K562 (cell line): ENCODE measurements at regions not wholly inside any gene's neighbourhood (a gene's known extent, or its start where the extent isn't known, plus 50 kb on each side); places are given as distances from the start of the nearest gene placed in this dataset.

Experiments used
- EP400 ChIP-seq: fragments of 450-650 bp; IDR thresholded peaks from 2 replicates; pipeline ENCODE4 v1.6.1; 2017; ENCODE audit warnings: antibody characterized with exemption, mild to moderate bottlenecking, moderate library complexity
- EZH2 ChIP-seq: IDR thresholded peaks from 2 replicates; pipeline ENCODE4 v1.6.1; 2012; ENCODE audit warnings: low read depth, mild to moderate bottlenecking, inconsistent platforms, low read length, borderline replicate concordance
- HOXB6 ChIP-seq: fragments of 250-450 bp; sonication (Bioruptor Pico); IDR thresholded peaks from 2 replicates; pipeline ENCODE4 v1.5.1; 2022; ENCODE audit warnings: mild to moderate bottlenecking, borderline replicate concordance
- KLF10 ChIP-seq: fragments of 250-450 bp; sonication (Bioruptor Pico); IDR thresholded peaks from 2 replicates; pipeline ENCODE4 v1.6.1; 2021; ENCODE audit warnings: matching md5 sums
- NR4A1 ChIP-seq, 2 experiments: fragments of 250-450 bp in 1 of 2; fragments of 450-650 bp in 1 of 2; sonication (Bioruptor Pico) in 1 of 2; IDR thresholded peaks; 2 replicates each; pipeline versions ENCODE4 v1.4.0 to v1.6.1; 2016 to 2020; ENCODE audit warnings: mild to moderate bottlenecking in 2 of 2, missing compliant biosample characterization in 1 of 2, missing genetic modification characterization in 1 of 2, moderate library complexity in 1 of 2
- U2AF2 ChIP-seq: fragments of 200-400 bp; formaldehyde crosslinking; optimal IDR thresholded peaks from 2 replicates; pipeline ENCODE3; 2017; ENCODE audit warnings: low read depth, mild to moderate bottlenecking, low read length
- ZBTB40 ChIP-seq, 2 experiments: fragments of 450-650 bp in 1 of 2; sonication (generic) in 1 of 2; formaldehyde crosslinking in 1 of 2; IDR thresholded peaks; 2 replicates each; pipeline versions ENCODE4 v1.7.1 to v1.9.0; 2016 to 2022; ENCODE audit warnings: inconsistent platforms in 1 of 2, mild to moderate bottlenecking in 1 of 2, missing genetic modification reagents in 1 of 2
- ZNF431 ChIP-seq: sonication (generic); formaldehyde crosslinking; IDR thresholded peaks from 2 replicates; pipeline ENCODE4 v1.8.0; 2022; ENCODE audit warnings: mild to moderate bottlenecking, missing genetic modification reagents

- TF ChIP-seq NR4A1 (CRISPR knock-in tag; IDR thresholded peaks at IDR 0.05) (no peak), NR4A1 (tag; IDR thresholded peaks at IDR 0.05) (no peak), ZBTB40 (IDR thresholded peaks at IDR 0.05) (no peak), ZBTB40 (CRISPR knock-in tag; IDR thresholded peaks at IDR 0.05) (no peak), EZH2 (no peak), HOXB6 (CRISPR knock-in tag) (no peak), ZNF431 (no peak), KLF10 (CRISPR knock-in tag) (no peak), U2AF2 (no peak), EP400 (no peak)
Observed at GRCh38 chr9:87443461-87443860, 54.2 kb upstream of the DAPK1 start (continued).
